ENCODE measurements at regions not wholly inside any gene's neighbourhood (a gene's known extent, or its start where the extent isn't known, plus 50 kb on each side); places are given as distances from the start of the nearest gene placed in this dataset.

- no peak for DNase-seq
- TF ChIP-seq CTCF (IDR thresholded peaks at IDR 0.05): no peak
- no peak for ATAC-seq
- Histone ChIP-seq H3K27me3 (ENCODE audit: insufficient read depth in 3 of 3, low read length in 2 of 3) (no peaks in the 10 kb centered on the region), H3K9me3 (no peaks in the 10 kb centered on the region), H3K36me3 (ENCODE audit: insufficient read depth in 1 of 2, low read depth in 1 of 2) (no peaks in the 10 kb centered on the region), H3K4me1 (no peaks in the 10 kb centered on the region), H3K4me3 (no peak overlapping the region), H3K27ac (no peak overlapping the region)
- intact Hi-C loops (cut with DNase I): no loop called here
- 36 to 52% (median 41%) methylated on average over 1 of the region's 1 CpG for WGBS, 3 donors
Observed at GRCh38 chr1:192059407-192059806, 98.9 kb upstream of the RGS18 start.

DNA sequence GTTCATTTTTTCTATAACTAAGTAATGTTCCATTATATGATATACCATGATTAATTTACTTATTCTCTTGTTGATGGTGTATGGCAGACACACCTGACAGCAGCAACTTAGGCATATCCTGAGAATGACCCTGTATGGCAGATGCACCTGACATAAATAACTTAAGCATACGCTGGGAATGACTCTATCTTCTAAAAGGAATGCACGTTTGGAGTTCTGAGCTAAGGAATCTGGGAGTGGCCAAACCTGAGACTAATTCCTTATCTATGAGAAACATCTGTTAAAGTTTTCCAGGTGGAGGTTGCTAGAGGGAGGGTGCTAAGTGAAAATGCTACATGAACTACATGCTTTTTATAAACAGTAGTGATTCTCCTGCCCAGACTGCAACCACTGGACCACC lies 96.7 kb upstream of the RGS18 start:
- ATAC-seq (no peak), DNase-seq (no peak)
- no peaks in the 10 kb centered on the region for H3K4me1 ChIP-seq
- no peak overlapping the region for H3K27ac ChIP-seq
- TF ChIP-seq CTCF (IDR thresholded peaks at IDR 0.05): no peak
- H3K4me3 ChIP-seq: no peak overlapping the region
- no peaks in the 10 kb centered on the region for H3K27me3 ChIP-seq (ENCODE audit: insufficient read depth in 3 of 3, low read length in 2 of 3)
- WGBS, 3 donors: 57 to 69% (median 63%) methylated on average over 2 of the region's 2 CpGs
- no peaks in the 10 kb centered on the region for H3K9me3 ChIP-seq
- H3K36me3 ChIP-seq (ENCODE audit: insufficient read depth in 1 of 2, low read depth in 1 of 2): no peaks in the 10 kb centered on the region
- intact Hi-C loops (cut with DNase I): no loop called here

DNA sequence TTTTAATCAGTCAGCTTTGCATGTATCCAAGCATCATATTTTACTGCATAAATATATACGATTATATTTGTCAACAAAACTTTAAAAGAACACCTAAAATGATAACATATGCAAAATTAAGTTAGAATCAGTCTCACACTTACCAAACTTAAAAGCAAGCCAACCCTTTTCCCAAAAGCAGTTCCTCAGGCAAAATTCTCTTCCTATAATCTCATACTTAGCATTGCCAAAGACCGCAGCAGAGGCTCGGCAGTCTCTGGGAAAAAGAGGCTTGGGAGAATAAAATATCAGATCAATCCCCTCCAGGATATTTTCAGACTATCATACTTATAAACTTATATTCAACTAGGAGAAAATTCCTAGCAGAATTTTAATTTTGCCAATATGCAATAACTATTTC lies 93.2 kb upstream of the RGS18 start:
- 54 to 68% (median 60%) methylated on average over 3 of the region's 3 CpGs for WGBS, 3 donors
- no peaks in the 10 kb centered on the region for H3K27me3 ChIP-seq (ENCODE audit: insufficient read depth in 3 of 3, low read length in 2 of 3)
- intact Hi-C loops (cut with DNase I): no loop called here

DNA sequence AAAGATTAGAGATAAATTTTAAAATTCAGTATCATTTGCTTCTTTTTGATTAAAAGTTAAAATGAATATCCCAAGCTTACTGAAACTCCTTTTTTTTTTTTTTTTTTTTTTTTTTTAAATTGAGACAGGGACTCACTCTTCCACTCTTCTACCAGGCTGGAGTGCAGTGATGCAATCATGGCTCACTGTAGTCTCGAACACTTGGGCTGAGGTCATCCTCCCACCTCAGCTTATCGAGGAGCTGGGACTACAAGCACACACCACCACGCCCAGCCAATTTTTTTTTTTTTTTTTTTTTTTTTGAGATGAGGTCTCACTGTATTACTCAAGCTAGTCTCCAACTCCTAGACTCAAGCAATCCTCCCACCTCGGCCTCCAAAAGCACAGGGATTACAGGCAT lies 92.1 kb upstream of the RGS18 start:
- DNase-seq (no peak), ATAC-seq (no peak)
- Histone ChIP-seq H3K9me3 (no peaks in the 10 kb centered on the region), H3K27ac (no peak overlapping the region), H3K4me3 (no peak overlapping the region), H3K4me1 (no peaks in the 10 kb centered on the region), H3K27me3 (ENCODE audit: insufficient read depth in 3 of 3, low read length in 2 of 3) (no peaks in the 10 kb centered on the region), H3K36me3 (ENCODE audit: insufficient read depth in 1 of 2, low read depth in 1 of 2) (no peaks in the 10 kb centered on the region)
- no peak for TF ChIP-seq CTCF (IDR thresholded peaks at IDR 0.05)
- 74 to 90% (median 86%) methylated on average over 4 of the region's 4 CpGs for WGBS, 3 donors
- intact Hi-C loops (cut with DNase I): no loop called here

More for the DNA sequence above, 93.2 kb upstream of the RGS18 start:
- no peaks in the 10 kb centered on the region for H3K4me1 ChIP-seq
- no peak overlapping the region for H3K27ac ChIP-seq
- TF ChIP-seq CTCF (IDR thresholded peaks at IDR 0.05): no peak
- H3K9me3 ChIP-seq: no peaks in the 10 kb centered on the region
- no peak overlapping the region for H3K4me3 ChIP-seq
- DNase-seq: no peak
- H3K36me3 ChIP-seq (ENCODE audit: insufficient read depth in 1 of 2, low read depth in 1 of 2): no peaks in the 10 kb centered on the region
- ATAC-seq: no peak

DNA sequence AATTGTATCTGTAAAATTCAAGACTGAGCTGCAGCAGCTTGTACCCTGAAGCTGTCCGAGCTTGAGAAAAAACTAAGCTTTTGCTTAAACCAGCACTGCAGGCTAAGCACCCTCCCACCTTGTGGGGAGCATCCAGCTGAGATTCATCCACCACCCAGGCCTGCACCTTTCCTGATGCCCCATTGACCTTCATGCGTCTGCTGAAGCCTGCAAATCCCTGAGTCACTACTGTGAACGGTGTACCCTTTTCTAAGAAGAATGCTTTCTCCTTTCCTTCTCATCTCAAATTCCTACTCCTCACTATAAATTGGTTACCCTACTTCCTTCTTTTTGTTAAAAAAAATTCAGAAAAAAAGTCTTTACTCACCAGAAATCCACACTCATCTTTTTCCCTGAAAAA lies 90.9 kb upstream of the RGS18 start:
- intact Hi-C loops (cut with DNase I): no loop called here

More for the DNA sequence above, 90.9 kb upstream of the RGS18 start:
- Histone ChIP-seq H3K4me1 (no peaks in the 10 kb centered on the region), H3K36me3 (ENCODE audit: insufficient read depth in 1 of 2, low read depth in 1 of 2) (no peaks in the 10 kb centered on the region), H3K4me3 (no peak overlapping the region), H3K27me3 (ENCODE audit: insufficient read depth in 3 of 3, low read length in 2 of 3) (no peaks in the 10 kb centered on the region), H3K9me3 (no peaks in the 10 kb centered on the region), H3K27ac (no peak overlapping the region)
- 69 to 82% (median 75%) methylated on average over 3 of the region's 3 CpGs for WGBS, 3 donors
- ATAC-seq (no peak), DNase-seq (no peak)
- no peak for TF ChIP-seq CTCF (IDR thresholded peaks at IDR 0.05)

Data from psoas muscle (tissue), 7 donors.